Neutrophil (primary cell): ENCODE measurements at regions not wholly inside any gene's neighbourhood (a gene's known extent, or its start where the extent isn't known, plus 50 kb on each side); places are given as distances from the start of the nearest gene placed in this dataset.

Experiments
- H3K27ac ChIP-seq: fragments of 200-600 bp; sonication (generic); 2 replicates; pipeline ENCODE4 v1.5.1; 2016; ENCODE audit warnings: mild to moderate bottlenecking, moderate library complexity
- H3K27me3 ChIP-seq: fragments of 200-600 bp; sonication (generic); 2 replicates; pipeline ENCODE4 v1.6.0; 2016; ENCODE audit warnings: mild to moderate bottlenecking
- H3K36me3 ChIP-seq: fragments of 200-600 bp; sonication (generic); 2 replicates; pipeline ENCODE4 v1.5.1; 2017
- H3K4me1 ChIP-seq, 2 experiments: fragments of 200-600 bp in 1 of 2; sonication (generic) in 1 of 2; 1 replicate in 1 of 2; 2 replicates in 1 of 2; pipeline versions ENCODE4 v1.5.1 to v1.6.1; 2013 to 2016; ENCODE audit warnings: low read depth in 1 of 2, low read length in 1 of 2, mild to moderate bottlenecking in 1 of 2, moderate library complexity in 1 of 2; ENCODE audit not compliant: control insufficient read depth in 1 of 2, insufficient read depth in 1 of 2
- H3K4me3 ChIP-seq, 2 experiments: fragments of 200-600 bp in 1 of 2; sonication (generic) in 1 of 2; 1 replicate in 1 of 2; 2 replicates in 1 of 2; pipeline ENCODE4 v1.5.1; 2013 to 2016; ENCODE audit warnings: low read depth in 1 of 2, low read length in 1 of 2, mild to moderate bottlenecking in 1 of 2, moderate library complexity in 1 of 2
- H3K9me3 ChIP-seq: fragments of 200-600 bp; sonication (generic); 2 replicates; pipeline ENCODE4 v1.5.1; 2016
- TF ChIP-seq, protein P1 (sequence below): fragments of 200-600 bp; sonication (generic); IDR thresholded peaks from 2 replicates; pipeline ENCODE4 v1.5.1; 2016; ENCODE audit warnings: antibody characterized with exemption

DNA sequence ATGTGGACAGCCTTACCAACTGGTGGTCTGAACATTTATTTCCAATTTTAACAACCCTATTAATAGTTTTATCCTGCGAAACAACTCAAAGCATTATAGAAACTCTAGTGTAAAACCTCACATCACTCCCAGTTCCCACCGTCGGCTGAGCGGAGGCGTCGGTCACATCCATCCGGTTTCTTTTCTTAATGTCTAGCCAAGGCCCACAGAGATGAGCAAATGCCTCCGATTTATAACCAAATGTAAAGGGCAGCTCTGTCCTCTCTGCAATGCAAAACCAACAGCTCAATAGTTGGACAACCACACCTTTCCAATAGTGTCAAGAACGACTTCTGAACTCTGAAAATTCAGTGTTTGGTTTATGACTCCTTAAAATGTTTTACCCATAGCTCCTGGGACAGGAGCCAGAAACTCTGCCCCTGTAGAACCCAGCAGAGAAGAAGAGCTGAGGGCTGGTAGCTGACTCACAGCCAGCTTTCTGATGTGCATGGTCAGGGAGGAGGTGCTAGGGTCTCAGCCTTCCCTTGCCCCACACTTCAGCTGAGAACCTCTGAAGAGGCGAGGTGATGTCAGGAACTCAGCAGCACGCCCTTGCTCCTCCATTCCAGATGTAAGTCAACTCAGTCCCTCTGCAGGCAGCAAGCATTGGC, 90.2 kb upstream of the UQCRFS1 start:
- Histone ChIP-seq H3K9me3 (no peaks in the 10 kb centered on the region), H3K36me3 (no peaks in the 10 kb centered on the region), H3K4me1 (no peaks in the 10 kb centered on the region), H3K27me3 (peaks cover 18% of the 10 kb centered on the region), H3K27ac (no peak overlapping the region), H3K4me3 (no peak overlapping the region)
- TF ChIP-seq, protein P1, sequence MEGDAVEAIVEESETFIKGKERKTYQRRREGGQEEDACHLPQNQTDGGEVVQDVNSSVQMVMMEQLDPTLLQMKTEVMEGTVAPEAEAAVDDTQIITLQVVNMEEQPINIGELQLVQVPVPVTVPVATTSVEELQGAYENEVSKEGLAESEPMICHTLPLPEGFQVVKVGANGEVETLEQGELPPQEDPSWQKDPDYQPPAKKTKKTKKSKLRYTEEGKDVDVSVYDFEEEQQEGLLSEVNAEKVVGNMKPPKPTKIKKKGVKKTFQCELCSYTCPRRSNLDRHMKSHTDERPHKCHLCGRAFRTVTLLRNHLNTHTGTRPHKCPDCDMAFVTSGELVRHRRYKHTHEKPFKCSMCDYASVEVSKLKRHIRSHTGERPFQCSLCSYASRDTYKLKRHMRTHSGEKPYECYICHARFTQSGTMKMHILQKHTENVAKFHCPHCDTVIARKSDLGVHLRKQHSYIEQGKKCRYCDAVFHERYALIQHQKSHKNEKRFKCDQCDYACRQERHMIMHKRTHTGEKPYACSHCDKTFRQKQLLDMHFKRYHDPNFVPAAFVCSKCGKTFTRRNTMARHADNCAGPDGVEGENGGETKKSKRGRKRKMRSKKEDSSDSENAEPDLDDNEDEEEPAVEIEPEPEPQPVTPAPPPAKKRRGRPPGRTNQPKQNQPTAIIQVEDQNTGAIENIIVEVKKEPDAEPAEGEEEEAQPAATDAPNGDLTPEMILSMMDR = no peak

DNA sequence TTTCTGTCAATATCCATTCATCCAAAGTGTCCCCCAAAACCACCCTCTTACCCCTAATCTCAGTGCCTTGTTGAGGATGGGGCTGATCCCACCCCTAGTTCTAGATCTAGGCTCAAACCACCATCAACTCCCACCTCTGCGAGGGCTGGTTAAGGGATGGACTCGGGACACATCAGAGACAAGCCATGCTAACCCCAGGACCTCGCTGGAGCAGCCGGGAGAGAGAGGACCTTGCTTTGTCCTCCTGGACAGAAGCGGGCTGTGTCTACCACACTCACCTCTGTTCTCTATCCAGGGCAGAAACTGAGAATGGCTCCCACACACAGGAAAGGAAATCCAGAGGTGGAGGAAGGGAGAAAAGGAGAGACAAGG, 90.8 kb upstream of the UQCRFS1 start:
- no peaks in the 10 kb centered on the region for H3K4me1 ChIP-seq
- TF ChIP-seq, protein P1 = no peak
- H3K36me3 ChIP-seq = no peaks in the 10 kb centered on the region
- peaks cover 24% of the 10 kb centered on the region for H3K27me3 ChIP-seq
- H3K4me3 ChIP-seq = no peak overlapping the region
- H3K27ac ChIP-seq = no peak overlapping the region
- H3K9me3 ChIP-seq = no peaks in the 10 kb centered on the region

DNA sequence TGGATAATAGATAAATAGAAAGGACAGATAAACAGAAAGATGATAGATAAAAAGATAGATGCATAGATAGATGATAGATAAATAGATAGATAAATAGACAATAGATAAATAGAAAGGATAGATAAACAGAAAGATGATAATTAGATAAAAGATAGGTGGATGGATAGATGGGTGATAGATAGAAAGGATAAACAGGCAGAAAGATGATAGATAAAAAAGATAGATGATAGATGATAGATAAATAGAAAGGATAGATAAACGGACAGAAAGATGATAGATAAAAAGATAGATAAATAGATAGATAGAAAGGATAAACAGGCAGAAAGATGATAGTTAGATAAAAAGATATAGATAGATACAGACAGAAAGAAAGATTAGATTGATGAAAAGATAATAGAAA, 92.3 kb upstream of the UQCRFS1 start:
- TF ChIP-seq, protein P1 = no peak
- Histone ChIP-seq H3K27ac (no peak overlapping the region), H3K9me3 (no peaks in the 10 kb centered on the region), H3K36me3 (no peaks in the 10 kb centered on the region), H3K4me1 (no peaks in the 10 kb centered on the region), H3K27me3 (peaks cover 39% of the 10 kb centered on the region), H3K4me3 (no peak overlapping the region)

DNA sequence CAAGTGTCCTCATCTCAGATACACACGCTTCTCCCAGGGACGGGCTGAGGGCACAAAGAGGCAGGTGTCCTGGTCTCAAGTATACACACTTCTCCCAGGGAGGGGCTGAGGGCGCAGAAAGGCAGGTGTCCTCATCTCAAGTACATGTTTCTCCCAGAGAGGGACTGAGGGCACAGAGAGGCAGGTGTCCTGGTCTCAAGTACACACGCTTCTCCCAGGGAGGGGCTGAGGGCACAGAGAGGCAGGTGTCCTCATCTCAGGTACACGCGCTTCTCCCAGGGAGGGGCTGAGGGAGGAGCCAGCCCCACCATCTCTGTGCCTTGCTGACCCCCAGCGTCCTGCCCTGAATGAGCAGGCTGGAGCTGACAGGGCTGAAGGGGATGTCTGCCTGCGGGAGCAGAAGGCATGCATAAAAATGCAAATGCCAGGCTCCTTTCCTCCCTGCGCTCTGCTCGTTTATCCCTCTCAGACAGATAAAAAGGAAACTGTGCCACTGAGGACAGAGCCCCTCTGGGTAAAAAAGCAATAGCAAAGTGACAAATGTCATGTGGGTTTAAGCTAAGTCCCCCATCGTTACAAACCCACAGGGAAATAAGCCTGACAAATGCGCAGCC, 96.1 kb upstream of the UQCRFS1 start:
- TF ChIP-seq, protein P1 = no peak
- H3K27ac ChIP-seq = no peak overlapping the region

DNA sequence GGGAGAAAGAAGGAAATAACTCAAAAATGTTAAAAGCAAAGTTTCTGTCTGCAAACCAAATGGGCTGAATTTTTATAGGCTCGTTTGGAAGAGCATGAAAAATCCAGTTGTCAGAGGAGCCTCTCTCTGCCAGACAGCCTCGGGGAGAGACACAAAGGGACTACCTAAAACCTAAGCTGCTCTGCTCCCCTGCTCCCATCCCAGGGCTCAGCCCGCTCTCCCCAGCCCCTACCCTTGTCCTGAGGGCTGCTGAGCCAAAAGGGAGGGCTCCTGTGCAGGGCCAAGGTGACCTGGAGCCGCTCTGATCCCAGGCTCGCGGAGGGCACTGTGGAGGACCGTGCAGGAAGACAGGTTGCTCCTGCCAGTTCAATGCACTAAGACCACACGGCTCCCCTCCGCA, 96.7 kb upstream of the UQCRFS1 start:
- Histone ChIP-seq H3K27me3 (peaks cover 50% of the 10 kb centered on the region), H3K9me3 (no peaks in the 10 kb centered on the region), H3K27ac (no peak overlapping the region), H3K4me3 (no peak overlapping the region), H3K36me3 (no peaks in the 10 kb centered on the region), H3K4me1 (no peaks in the 10 kb centered on the region)
- TF ChIP-seq, protein P1 = no peak

More for the DNA sequence above, 96.1 kb upstream of the UQCRFS1 start:
- Histone ChIP-seq H3K36me3 (no peaks in the 10 kb centered on the region), H3K9me3 (no peaks in the 10 kb centered on the region), H3K27me3 (peaks cover 50% of the 10 kb centered on the region), H3K4me1 (no peaks in the 10 kb centered on the region), H3K4me3 (no peak overlapping the region)
